Endothelial cell of umbilical vein (primary cell): ENCODE measurements at regions not wholly inside any gene's neighbourhood (a gene's known extent, or its start where the extent isn't known, plus 50 kb on each side); places are given as distances from the start of the nearest gene placed in this dataset.

ENCODE experiments used
- BruUV-seq: library from RNA; stranded (reverse); fragments of 400-500 nt; replicated peaks from 2 replicates; lab custom pipeline; 2021; lab: Mats Ljungman, UMichigan
- CTCF ChIA-PET: fragments of 300-600, 350-600 bp; sonication (Branson Sonifier 250); formaldehyde crosslinking; loops from one replicate; lab custom pipeline; 2021; ENCODE audit warnings: antibody characterized with exemption, inconsistent platforms; lab: Charles Lee
- POLR2A ChIA-PET: fragments of 300-600, 350-600 bp; sonication (Branson Sonifier 250); formaldehyde crosslinking; loops from one replicate; lab custom pipeline; 2021; ENCODE audit warnings: antibody characterized with exemption, inconsistent platforms; lab: Charles Lee
- DNase-seq: peaks from one replicate; pipeline ENCODE4 v3.0.0-alpha.2; 2011; ENCODE audit warnings: low read depth, low spot score
- FAIRE-seq: peaks from 2 replicates; lab custom pipeline; 2011; peaks lifted over from hg19 to GRCh38; lab: Jason Lieb, UNC
- H2AFZ ChIP-seq: 2 replicates; pipeline ENCODE4 v1.6.0; 2012; ENCODE audit warnings: low read depth, low read length, control low read depth, inconsistent platforms
- H3K27ac ChIP-seq: 2 replicates; pipeline ENCODE4 v1.5.1; 2011; ENCODE audit warnings: low read depth, mild to moderate bottlenecking, control low read depth, low read length, moderate library complexity; ENCODE audit not compliant: insufficient read depth
- H3K27me3 ChIP-seq, 2 experiments: 2 replicates each; pipeline versions ENCODE4 v1.6.0 to v1.6.1; 2011; ENCODE audit warnings: low read length in 2 of 2, mixed read lengths in 1 of 2; ENCODE audit not compliant: control insufficient read depth in 2 of 2, insufficient read depth in 2 of 2
- H3K36me3 ChIP-seq, 2 experiments: 2 replicates in 1 of 2; 3 replicates in 1 of 2; pipeline ENCODE4 v1.5.1; 2011; ENCODE audit warnings: low read length in 2 of 2, mild to moderate bottlenecking in 1 of 2, moderate library complexity in 1 of 2; ENCODE audit not compliant: control insufficient read depth in 2 of 2, insufficient read depth in 2 of 2; ENCODE audit errors: extremely low read depth in 1 of 2
- H3K4me1 ChIP-seq: 3 replicates; pipeline ENCODE4 v1.5.1; 2011; ENCODE audit warnings: mild to moderate bottlenecking, low read length; ENCODE audit not compliant: control insufficient read depth, insufficient read depth; ENCODE audit errors: extremely low read depth
- H3K4me2 ChIP-seq: 2 replicates; pipeline ENCODE4 v1.6.1; 2011; ENCODE audit warnings: low read length, control low read depth, mixed read lengths; ENCODE audit not compliant: insufficient read depth
- H3K4me3 ChIP-seq, 3 experiments: fragments of 200-600 bp in 1 of 3; sonication (generic), shearing (Covaris generic) in 1 of 3; replicated peaks in 1 of 3; 2 replicates each; pipeline ENCODE4 v1.5.1; 2011 to 2016; ENCODE audit warnings: control low read depth in 3 of 3, low read length in 3 of 3, mild to moderate bottlenecking in 2 of 3, inconsistent platforms in 1 of 3, low read depth in 1 of 3, moderate library complexity in 1 of 3; ENCODE audit not compliant: insufficient read depth in 1 of 3
- H3K79me2 ChIP-seq: 2 replicates; pipeline ENCODE4 v1.6.0; 2012; ENCODE audit warnings: low read length, inconsistent platforms; ENCODE audit not compliant: control insufficient read depth, insufficient read depth
- H3K9ac ChIP-seq: replicated peaks from 2 replicates; pipeline ENCODE3; 2011; ENCODE audit warnings: low read length, control low read depth; ENCODE audit not compliant: insufficient read depth; ENCODE audit errors: extremely low read depth
- H3K9me1 ChIP-seq: replicated peaks from 3 replicates; pipeline ENCODE4 v1.6.0; 2011; ENCODE audit warnings: mild to moderate bottlenecking, low read length; ENCODE audit not compliant: control insufficient read depth, insufficient read depth; ENCODE audit errors: extremely low read depth
- H3K9me3 ChIP-seq: replicated peaks from 2 replicates; pipeline ENCODE4 v1.5.1; 2012; ENCODE audit warnings: low read length, inconsistent platforms; ENCODE audit not compliant: control insufficient read depth, insufficient read depth
- H4K20me1 ChIP-seq: replicated peaks from 2 replicates; pipeline ENCODE3; 2011; ENCODE audit warnings: mild to moderate bottlenecking, low read length; ENCODE audit not compliant: control insufficient read depth, insufficient read depth; ENCODE audit errors: extremely low read depth
- CTCF ChIP-seq, 2 donors: IDR thresholded peaks; 1 replicate in 1 of 2; 2 replicates in 1 of 2; pipeline ENCODE4 v1.5.1; 2011; ENCODE audit warnings: low read length in 2 of 2, mild to moderate bottlenecking in 2 of 2, moderate library complexity in 2 of 2, control low read depth in 1 of 2, inconsistent platforms in 1 of 2, low read depth in 1 of 2; ENCODE audit not compliant: insufficient read depth in 1 of 2; ENCODE audit errors: extremely low read depth in 1 of 2
- EZH2 ChIP-seq: IDR thresholded peaks from 2 replicates; pipeline ENCODE4 v1.6.1; 2012; ENCODE audit warnings: borderline replicate concordance, low read depth, mild to moderate bottlenecking, moderate library complexity, low read length, inconsistent platforms; ENCODE audit not compliant: severe bottlenecking
- FOS ChIP-seq: IDR thresholded peaks from 2 replicates; pipeline ENCODE4 v1.6.1; 2011; ENCODE audit warnings: mild to moderate bottlenecking, low read length, moderate library complexity, borderline replicate concordance; ENCODE audit not compliant: insufficient read depth
- GATA2 ChIP-seq: IDR thresholded peaks from 2 replicates; pipeline ENCODE4 v1.7.0; 2011; ENCODE audit warnings: low read depth, mild to moderate bottlenecking, moderate library complexity, mixed read lengths, low read length; ENCODE audit not compliant: insufficient read length, insufficient read depth
- JUN ChIP-seq: IDR thresholded peaks from 2 replicates; pipeline ENCODE4 v1.6.1; 2011; ENCODE audit warnings: borderline replicate concordance, low read depth; ENCODE audit not compliant: insufficient read length, insufficient read depth
- MAX ChIP-seq: IDR thresholded peaks from 2 replicates; pipeline ENCODE4 v1.6.1; 2011; ENCODE audit not compliant: insufficient read depth, insufficient read length
- MYC ChIP-seq: IDR thresholded peaks from one replicate; pipeline ENCODE4 v1.6.1; 2011; ENCODE audit warnings: mild to moderate bottlenecking, low read depth, low read length
- POLR2A ChIP-seq: IDR thresholded peaks from 2 replicates; pipeline ENCODE4 v1.6.1; 2012; ENCODE audit warnings: low read depth, mild to moderate bottlenecking, control low read depth, low read length
- POLR2AphosphoS5 ChIP-seq: IDR thresholded peaks from 2 replicates; pipeline ENCODE4 v1.6.1; 2012; ENCODE audit warnings: low read depth, mild to moderate bottlenecking, control low read depth, low read length, moderate library complexity; ENCODE audit not compliant: insufficient read depth
- dilution Hi-C: fragments of 300-500 bp; cut with MboI; formaldehyde crosslinking; loops from one replicate; pipeline ENCODE4 v1.15.0; 2019; ENCODE audit warnings: low sequenced_read_pairs; ENCODE audit not compliant: extremely low pct_ligation_motif_present
- intact Hi-C: fragments of 100-400 bp; cut with micrococcal nuclease; formaldehyde crosslinking; loops from one replicate; pipeline ENCODE4 v1.10.0; 2022

DNA sequence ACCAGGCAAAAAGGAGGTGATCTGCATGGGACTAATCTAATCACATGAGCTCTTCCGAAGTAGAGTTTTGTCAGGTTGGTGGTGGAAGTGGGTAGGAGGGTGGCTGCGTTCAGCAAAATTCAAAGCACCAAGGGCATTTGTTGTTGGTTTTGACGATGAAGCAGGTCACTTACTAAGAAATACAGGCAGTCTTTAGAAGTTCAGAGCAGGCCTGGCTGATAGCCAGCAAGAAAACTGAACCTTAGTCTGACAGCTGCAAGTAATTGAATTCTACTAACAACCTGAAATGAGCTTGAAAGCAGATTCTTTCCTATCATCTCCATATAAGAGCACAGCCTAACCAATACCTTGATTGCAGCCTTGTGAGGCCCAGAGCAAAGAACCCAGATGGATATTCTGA is 505.8 kb downstream of the KLHL13 start:
- Histone ChIP-seq H3K36me3 (no peaks in the 10 kb centered on the region), H3K9me1 (no peaks in the 10 kb centered on the region), H3K4me1 (no peaks in the 10 kb centered on the region), H3K4me2 (no peak overlapping the region), H2AFZ (no peak overlapping the region), H3K9me3 (no peaks in the 10 kb centered on the region), H3K27me3 (no peaks in the 10 kb centered on the region), H4K20me1 (no peaks in the 10 kb centered on the region), H3K79me2 (no peaks in the 10 kb centered on the region), H3K9ac (no peak overlapping the region), H3K27ac (no peak overlapping the region), H3K4me3 (no peak overlapping the region)
- no peak for FAIRE-seq
- TF ChIP-seq MAX (no peak), EZH2 (no peak), MYC (no peak), GATA2 (no peak)
- ChIA-PET CTCF (no interaction called here), POLR2A (no interaction called here)
- intact Hi-C loops (no loop called here), dilution Hi-C loops (no loop called here)
- BruUV-seq, result no TSS peak
- DNase-seq, result no peak

DNA sequence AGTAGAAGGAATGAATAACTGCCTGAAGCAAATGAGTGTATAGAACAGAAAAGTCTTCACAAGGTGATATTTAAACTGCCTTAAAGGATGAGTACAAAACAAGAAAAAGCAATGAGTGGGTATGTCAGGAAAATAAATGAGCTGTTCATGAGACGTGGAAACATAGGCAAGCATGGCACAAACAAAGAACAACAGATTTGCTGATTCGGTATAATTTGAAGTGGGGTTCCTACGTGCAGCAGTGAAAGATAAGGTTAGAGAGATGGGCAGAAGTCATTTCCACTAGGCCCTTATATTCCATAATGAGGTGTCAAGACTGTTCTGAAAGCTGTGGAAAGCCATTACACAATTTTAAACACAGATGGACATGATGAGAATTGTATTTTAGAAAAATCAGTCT is 506.6 kb downstream of the KLHL13 start:
- Histone ChIP-seq H3K9ac (no peak overlapping the region), H3K4me1 (no peaks in the 10 kb centered on the region), H2AFZ (no peak overlapping the region), H3K9me3 (no peaks in the 10 kb centered on the region), H3K4me2 (no peak overlapping the region), H3K36me3 (no peaks in the 10 kb centered on the region), H3K4me3 (no peak overlapping the region), H3K27ac (no peak overlapping the region), H4K20me1 (no peaks in the 10 kb centered on the region), H3K9me1 (no peaks in the 10 kb centered on the region), H3K27me3 (no peaks in the 10 kb centered on the region), H3K79me2 (no peaks in the 10 kb centered on the region)
- ChIA-PET CTCF (no interaction called here), POLR2A (no interaction called here)
- dilution Hi-C loops, result no loop called here
- DNase-seq (no peak), FAIRE-seq (no peak)
- no TSS peak for BruUV-seq
- no peak for TF ChIP-seq MYC
- TF ChIP-seq GATA2, result no peak
- TF ChIP-seq POLR2A, result no peak
- TF ChIP-seq EZH2, result no peak
- no peak for TF ChIP-seq MAX
- no peak for TF ChIP-seq JUN
- no peak for TF ChIP-seq POLR2AphosphoS5
- TF ChIP-seq FOS, result no peak
- TF ChIP-seq CTCF (IDR thresholded peaks at IDR 0.05; ENCODE audit: extremely low read depth in 1 of 2, insufficient read depth in 1 of 2, low read depth in 1 of 2, low read length in 2 of 2), result no peak
- intact Hi-C loops, result no loop called here
